ENCODE measurements at regions not wholly inside any gene's neighbourhood (a gene's known extent, or its start where the extent isn't known, plus 50 kb on each side); places are given as distances from the start of the nearest gene placed in this dataset.
A peak's percentile ranks its signal among the peaks of the same experiment; 100 is the strongest.

GRCh38 chr21:38931291-38931690 lies 125.6 kb downstream of the ETS2 start:
- H3K4me1 Mint-ChIP-seq = peaks cover 0 to 5% (median under 1%) of the 10 kb centered on the region in 3 donors
- DNase-seq (no peak), ATAC-seq (ENCODE audit: low read depth in 2 of 2) (no peak)
- H3K27ac Mint-ChIP-seq = no peak overlapping the region
- H3K9me3 Mint-ChIP-seq = peaks cover 3 to 15% (median 8%) of the 10 kb centered on the region in 7 donors
- H3K27me3 Mint-ChIP-seq = peaks cover 0 to 30% (median 11%) of the 10 kb centered on the region in 3 donors
- H3K36me3 Mint-ChIP-seq = peaks cover 8 to 12% of the 10 kb centered on the region in 2 donors
- no peak overlapping the region for H3K4me3 Mint-ChIP-seq

GRCh38 chr21:38930853-38931252 lies 125.1 kb downstream of the ETS2 start:
- peaks cover 3 to 15% (median 8%) of the 10 kb centered on the region in 7 donors for H3K9me3 Mint-ChIP-seq
- H3K36me3 Mint-ChIP-seq = peaks cover 8 to 12% of the 10 kb centered on the region in 2 donors
- H3K4me1 Mint-ChIP-seq = peaks cover 0 to 9% (median 3%) of the 10 kb centered on the region in 3 donors
- no peak overlapping the region for H3K4me3 Mint-ChIP-seq
- H3K27ac Mint-ChIP-seq = no peak overlapping the region
- H3K27me3 Mint-ChIP-seq = peaks cover 0 to 29% (median 15%) of the 10 kb centered on the region in 3 donors
- ATAC-seq (ENCODE audit: low read depth in 2 of 2) = no peak
- DNase-seq = no peak

GRCh38 chr21:38930066-38930465 lies 124.3 kb downstream of the ETS2 start:
- H3K27ac Mint-ChIP-seq = no peak overlapping the region
- peaks cover 3 to 15% (median 8%) of the 10 kb centered on the region in 7 donors for H3K9me3 Mint-ChIP-seq
- ATAC-seq (ENCODE audit: low read depth in 2 of 2) (no peak), DNase-seq (no peak)
- no peak overlapping the region for H3K4me3 Mint-ChIP-seq
- peaks cover 8 to 12% of the 10 kb centered on the region in 2 donors for H3K36me3 Mint-ChIP-seq
- H3K27me3 Mint-ChIP-seq = peaks cover under 1 to 30% (median 21%) of the 10 kb centered on the region in 3 donors
- H3K4me1 Mint-ChIP-seq = peaks cover 0 to 14% (median 7%) of the 10 kb centered on the region in 3 donors

GRCh38 chr21:38929652-38930051 lies 123.9 kb downstream of the ETS2 start:
- DNase-seq (no peak), ATAC-seq (ENCODE audit: low read depth in 2 of 2) (no peak)
- Mint-ChIP-seq H3K4me1 (peaks cover 0 to 14% (median 7%) of the 10 kb centered on the region in 3 donors), H3K9me3 (peaks cover 3 to 15% (median 8%) of the 10 kb centered on the region in 7 donors), H3K27ac (no peak overlapping the region), H3K4me3 (no peak overlapping the region), H3K36me3 (peaks cover 8 to 12% of the 10 kb centered on the region in 2 donors), H3K27me3 (peaks cover 4 to 32% (median 25%) of the 10 kb centered on the region in 3 donors)

- DNase-seq (no peak), ATAC-seq (ENCODE audit: low read depth in 2 of 2) (no peak)
- peaks cover 6 to 33% (median 25%) of the 10 kb centered on the region in 3 donors for H3K27me3 Mint-ChIP-seq
- peaks cover 0 to 14% (median 7%) of the 10 kb centered on the region in 3 donors for H3K4me1 Mint-ChIP-seq
- H3K27ac Mint-ChIP-seq = no peak overlapping the region
- peak overlapping the region in 1 of 8 donors; percentile 31 for H3K4me3 Mint-ChIP-seq
- H3K9me3 Mint-ChIP-seq = peaks cover 3 to 15% (median 8%) of the 10 kb centered on the region in 7 donors
- H3K36me3 Mint-ChIP-seq = peaks cover 8 to 12% of the 10 kb centered on the region in 2 donors
These were observed 123.4 kb downstream of the ETS2 start for GRCh38 chr21:38929142-38929541.

- Mint-ChIP-seq H3K36me3 (peaks cover 8 to 12% of the 10 kb centered on the region in 2 donors), H3K27ac (no peak overlapping the region), H3K9me3 (peaks cover 3 to 24% (median 8%) of the 10 kb centered on the region in 7 donors), H3K4me1 (peaks cover 0 to 14% (median 7%) of the 10 kb centered on the region in 3 donors), H3K27me3 (peaks cover 6 to 37% (median 27%) of the 10 kb centered on the region in 3 donors), H3K4me3 (peak overlapping the region in 1 of 8 donors; percentile 17)
- no peak for ATAC-seq (ENCODE audit: low read depth in 2 of 2)
- DNase-seq = no peak
These were observed 122.0 kb downstream of the ETS2 start for GRCh38 chr21:38927776-38928175.

GRCh38 chr21:38925923-38926322 lies 120.2 kb downstream of the ETS2 start:
- no peak for DNase-seq
- H3K27ac Mint-ChIP-seq = peak overlapping the region in 1 of 6 donors; percentile 70
- H3K36me3 Mint-ChIP-seq = peaks cover 8 to 12% of the 10 kb centered on the region in 2 donors
- H3K4me3 Mint-ChIP-seq = no peak overlapping the region
- H3K9me3 Mint-ChIP-seq = peaks cover 3 to 26% (median 13%) of the 10 kb centered on the region in 7 donors
- ATAC-seq (ENCODE audit: low read depth in 2 of 2) = no peak
- peaks cover 6 to 45% (median 39%) of the 10 kb centered on the region in 3 donors for H3K27me3 Mint-ChIP-seq
- peaks cover 0 to 14% (median 7%) of the 10 kb centered on the region in 3 donors for H3K4me1 Mint-ChIP-seq

GRCh38 chr21:38925478-38925877 lies 119.7 kb downstream of the ETS2 start:
- Mint-ChIP-seq H3K4me1 (peaks cover 0 to 14% (median 7%) of the 10 kb centered on the region in 3 donors), H3K9me3 (peaks cover 3 to 26% (median 13%) of the 10 kb centered on the region in 7 donors), H3K27me3 (peaks cover 6 to 45% (median 39%) of the 10 kb centered on the region in 3 donors), H3K36me3 (peaks cover 8 to 12% of the 10 kb centered on the region in 2 donors), H3K27ac (no peak overlapping the region), H3K4me3 (peak overlapping the region in 1 of 8 donors; percentile 30)
- ATAC-seq (ENCODE audit: low read depth in 2 of 2) (no peak), DNase-seq (no peak)

- H3K4me3 Mint-ChIP-seq = no peak overlapping the region
- peaks cover 3 to 24% (median 13%) of the 10 kb centered on the region in 7 donors for H3K9me3 Mint-ChIP-seq
- peaks cover 7 to 11% of the 10 kb centered on the region in 2 donors for H3K36me3 Mint-ChIP-seq
These were observed 119.2 kb downstream of the ETS2 start for GRCh38 chr21:38924954-38925353.

GRCh38 chr21:38923429-38923828 lies 117.7 kb downstream of the ETS2 start:
- no peak for DNase-seq
- H3K4me3 Mint-ChIP-seq = no peak overlapping the region
- H3K27ac Mint-ChIP-seq = no peak overlapping the region
- no peak for ATAC-seq (ENCODE audit: low read depth in 2 of 2)
- H3K9me3 Mint-ChIP-seq = peaks cover 0 to 16% (median 6%) of the 10 kb centered on the region in 7 donors
- no peaks in the 10 kb centered on the region for H3K36me3 Mint-ChIP-seq
- peaks cover 0 to 14% (median 7%) of the 10 kb centered on the region in 3 donors for H3K4me1 Mint-ChIP-seq
- peaks cover 6 to 47% (median 45%) of the 10 kb centered on the region in 3 donors for H3K27me3 Mint-ChIP-seq

More at GRCh38 chr21:38924954-38925353, 119.2 kb downstream of the ETS2 start:
- H3K27me3 Mint-ChIP-seq = peaks cover 6 to 45% (median 39%) of the 10 kb centered on the region in 3 donors
- no peak for DNase-seq
- no peak for ATAC-seq (ENCODE audit: low read depth in 2 of 2)
- peaks cover 0 to 14% (median 7%) of the 10 kb centered on the region in 3 donors for H3K4me1 Mint-ChIP-seq
- H3K27ac Mint-ChIP-seq = no peak overlapping the region

- H3K36me3 Mint-ChIP-seq = no peaks in the 10 kb centered on the region
- H3K4me1 Mint-ChIP-seq = peaks cover 0 to 14% (median 7%) of the 10 kb centered on the region in 3 donors
- DNase-seq (no peak), ATAC-seq (ENCODE audit: low read depth in 2 of 2) (no peak)
- H3K9me3 Mint-ChIP-seq = peaks cover 0 to 16% (median 6%) of the 10 kb centered on the region in 7 donors
- no peak overlapping the region for H3K4me3 Mint-ChIP-seq
- peaks cover 6 to 44% (median 42%) of the 10 kb centered on the region in 3 donors for H3K27me3 Mint-ChIP-seq
- no peak overlapping the region for H3K27ac Mint-ChIP-seq
These were observed 116.9 kb downstream of the ETS2 start for GRCh38 chr21:38922474-38923235.

GRCh38 chr21:38921511-38922251 lies 116.0 kb downstream of the ETS2 start:
- Mint-ChIP-seq H3K4me3 (no peak overlapping the region), H3K4me1 (peaks cover 0 to 13% (median 7%) of the 10 kb centered on the region in 3 donors), H3K9me3 (peaks cover 0 to 11% (median 3%) of the 10 kb centered on the region in 7 donors), H3K36me3 (no peaks in the 10 kb centered on the region), H3K27ac (no peak overlapping the region), H3K27me3 (peaks cover 10 to 40% (median 33%) of the 10 kb centered on the region in 3 donors)
- DNase-seq = no peak
- ATAC-seq (ENCODE audit: low read depth in 2 of 2) = no peak

Measured in naive B cell (primary cell).